ENCODE measurements at regions not wholly inside any gene's neighbourhood (a gene's known extent, or its start where the extent isn't known, plus 50 kb on each side); places are given as distances from the start of the nearest gene placed in this dataset.

GRCh38 chr9:108234811-108235210 lies 621.0 kb downstream of the ACTL7B start:
- Histone ChIP-seq H3K36me3 (ENCODE audit: control insufficient read depth in 2 of 2, insufficient read depth in 1 of 2, low read length in 2 of 2) (no peaks in the 10 kb centered on the region), H3K4me3 (ENCODE audit: low read depth, low read length) (no peak overlapping the region), H3K9me3 (ENCODE audit: control insufficient read depth, insufficient read depth, low read depth, low read length) (no peaks in the 10 kb centered on the region), H3K27ac (ENCODE audit: extremely low read depth, low read depth, low read length) (no peak overlapping the region), H3K4me1 (ENCODE audit: control insufficient read depth, insufficient read depth, low read length) (no peaks in the 10 kb centered on the region)
- ChIA-PET POLR2A (no interaction called here), CTCF (interaction anchor here (0.6 kb wide), 1 partner anchor 1077 kb away, joined by 3 read pairs; no protein-coding TSS in a partner anchor)
- TF ChIP-seq ZNF391 (tag by site-specific recombination; IDR thresholded peaks at IDR 0.05; ENCODE audit: borderline replicate concordance, low read depth) = no peak
- no peak for TF ChIP-seq ZNF645 (tag by site-specific recombination; IDR thresholded peaks at IDR 0.05)
- no peak for TF ChIP-seq ZNF837 (tag by site-specific recombination; IDR thresholded peaks at IDR 0.05)
- no peak for TF ChIP-seq ZNF114 (tag by site-specific recombination; IDR thresholded peaks at IDR 0.05)
- no peak for TF ChIP-seq ZNF785 (tag by site-specific recombination; IDR thresholded peaks at IDR 0.05)
- TF ChIP-seq ZBTB1 (tag by site-specific recombination; IDR thresholded peaks at IDR 0.05) = no peak
- TF ChIP-seq ZNF501 (tag by site-specific recombination; IDR thresholded peaks at IDR 0.05) = no peak

- H3K36me3 ChIP-seq (ENCODE audit: control insufficient read depth in 2 of 2, insufficient read depth in 1 of 2, low read length in 2 of 2) = no peaks in the 10 kb centered on the region
- no peak overlapping the region for H3K4me3 ChIP-seq (ENCODE audit: low read depth, low read length)
- ChIA-PET POLR2A (no interaction called here), CTCF (no interaction called here)
- H3K4me1 ChIP-seq (ENCODE audit: control insufficient read depth, insufficient read depth, low read length) = no peaks in the 10 kb centered on the region
- H3K9me3 ChIP-seq (ENCODE audit: control insufficient read depth, insufficient read depth, low read depth, low read length) = no peaks in the 10 kb centered on the region
- H3K27ac ChIP-seq (ENCODE audit: extremely low read depth, low read depth, low read length) = no peak overlapping the region
- no peak for TF ChIP-seq GLIS2 (tag by site-specific recombination; IDR thresholded peaks at IDR 0.05)
- no peak for TF ChIP-seq ZNF274 (IDR thresholded peaks at IDR 0.05; ENCODE audit: low read length)
- no peak for TF ChIP-seq ZNF274 (tag by site-specific recombination; IDR thresholded peaks at IDR 0.05; ENCODE audit: borderline replicate concordance)
- no peak for TF ChIP-seq ZNF624 (tag by site-specific recombination; IDR thresholded peaks at IDR 0.05)
- no peak for TF ChIP-seq ZNF112 (tag by site-specific recombination; IDR thresholded peaks at IDR 0.05)
- TF ChIP-seq, protein P1, sequence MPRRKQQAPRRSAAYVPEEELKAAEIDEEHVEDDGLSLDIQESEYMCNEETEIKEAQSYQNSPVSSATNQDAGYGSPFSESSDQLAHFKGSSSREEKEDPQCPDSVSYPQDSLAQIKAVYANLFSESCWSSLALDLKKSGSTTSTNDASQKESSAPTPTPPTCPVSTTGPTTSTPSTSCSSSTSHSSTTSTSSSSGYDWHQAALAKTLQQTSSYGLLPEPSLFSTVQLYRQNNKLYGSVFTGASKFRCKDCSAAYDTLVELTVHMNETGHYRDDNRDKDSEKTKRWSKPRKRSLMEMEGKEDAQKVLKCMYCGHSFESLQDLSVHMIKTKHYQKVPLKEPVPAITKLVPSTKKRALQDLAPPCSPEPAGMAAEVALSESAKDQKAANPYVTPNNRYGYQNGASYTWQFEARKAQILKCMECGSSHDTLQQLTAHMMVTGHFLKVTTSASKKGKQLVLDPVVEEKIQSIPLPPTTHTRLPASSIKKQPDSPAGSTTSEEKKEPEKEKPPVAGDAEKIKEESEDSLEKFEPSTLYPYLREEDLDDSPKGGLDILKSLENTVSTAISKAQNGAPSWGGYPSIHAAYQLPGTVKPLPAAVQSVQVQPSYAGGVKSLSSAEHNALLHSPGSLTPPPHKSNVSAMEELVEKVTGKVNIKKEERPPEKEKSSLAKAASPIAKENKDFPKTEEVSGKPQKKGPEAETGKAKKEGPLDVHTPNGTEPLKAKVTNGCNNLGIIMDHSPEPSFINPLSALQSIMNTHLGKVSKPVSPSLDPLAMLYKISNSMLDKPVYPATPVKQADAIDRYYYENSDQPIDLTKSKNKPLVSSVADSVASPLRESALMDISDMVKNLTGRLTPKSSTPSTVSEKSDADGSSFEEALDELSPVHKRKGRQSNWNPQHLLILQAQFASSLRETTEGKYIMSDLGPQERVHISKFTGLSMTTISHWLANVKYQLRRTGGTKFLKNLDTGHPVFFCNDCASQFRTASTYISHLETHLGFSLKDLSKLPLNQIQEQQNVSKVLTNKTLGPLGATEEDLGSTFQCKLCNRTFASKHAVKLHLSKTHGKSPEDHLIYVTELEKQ (tag by site-specific recombination; IDR thresholded peaks at IDR 0.05; ENCODE audit: borderline replicate concordance) = no peak
- TF ChIP-seq ZNF10 (tag by site-specific recombination; IDR thresholded peaks at IDR 0.05) = no peak
- TF ChIP-seq KLF7 (tag by site-specific recombination; IDR thresholded peaks at IDR 0.05; ENCODE audit: borderline replicate concordance) = no peak
- no peak for TF ChIP-seq ATF2 (tag by site-specific recombination; IDR thresholded peaks at IDR 0.05; ENCODE audit: low read depth)
- TF ChIP-seq ZBTB21 (tag by site-specific recombination; IDR thresholded peaks at IDR 0.05) = no peak
- no peak for TF ChIP-seq KLF8 (tag by site-specific recombination; IDR thresholded peaks at IDR 0.05)
- TF ChIP-seq ZNF747 (tag by site-specific recombination; IDR thresholded peaks at IDR 0.05) = no peak
- no peak for TF ChIP-seq ZNF366 (tag by site-specific recombination; conservative IDR thresholded peaks at IDR 0.05)
- no peak for TF ChIP-seq ZNF394 (tag by site-specific recombination; IDR thresholded peaks at IDR 0.05; ENCODE audit: borderline replicate concordance)
- TF ChIP-seq BCL11B (tag by site-specific recombination; IDR thresholded peaks at IDR 0.05; ENCODE audit: low read depth) = no peak
Observed at GRCh38 chr9:108225149-108225800, 630.5 kb downstream of the ACTL7B start.
